ENCODE measurements at regions not wholly inside any gene's neighbourhood (a gene's known extent, or its start where the extent isn't known, plus 50 kb on each side); places are given as distances from the start of the nearest gene placed in this dataset.

- Histone ChIP-seq H3K36me3 (replicated peaks in 1 of 2; ENCODE audit: control extremely low read depth in 1 of 2, control insufficient read depth in 1 of 2, extremely low read depth in 1 of 2, insufficient read depth in 2 of 2, low read length in 1 of 2) (no peaks in the 10 kb centered on the region), H3K27ac (ENCODE audit: low read length in 2 of 2) (no peak overlapping the region), H3K4me1 (ENCODE audit: control insufficient read depth in 2 of 2, insufficient read depth in 2 of 2, low read length in 2 of 2) (no peaks in the 10 kb centered on the region), H3K4me3 (ENCODE audit: control extremely low read depth in 1 of 5, extremely low read depth in 1 of 5, insufficient read depth in 1 of 5, low read depth in 2 of 5, low read length in 4 of 5) (no peak overlapping the region), H3K9ac (ENCODE audit: low read length) (no peak overlapping the region), H4K20me1 (ENCODE audit: control insufficient read depth, insufficient read depth, low read length, poor library complexity, severe bottlenecking) (no peaks in the 10 kb centered on the region), H3K4me2 (replicated peaks; ENCODE audit: low read depth, low read length, poor library complexity, severe bottlenecking) (no peak overlapping the region), H3K9me3 (ENCODE audit: control extremely low read depth in 1 of 3, control insufficient read depth in 2 of 3, insufficient read depth in 1 of 3, low read length in 2 of 3) (no peaks in the 10 kb centered on the region), H3K27me3 (replicated peaks in 1 of 4; ENCODE audit: control extremely low read depth in 1 of 4, control insufficient read depth in 3 of 4, insufficient read depth in 4 of 4, low read length in 3 of 4) (no peaks in the 10 kb centered on the region), H2AFZ (ENCODE audit: insufficient read depth, low read depth, low read length, poor library complexity, severe bottlenecking) (no peak overlapping the region), H3K79me2 (ENCODE audit: control insufficient read depth, insufficient read depth, low read length) (no peaks in the 10 kb centered on the region)
- DNase-seq: no peak
- ATAC-seq (ENCODE audit: low read depth): no peak
- no peak overlapping the region for H3K4me3 Mint-ChIP-seq
- intact Hi-C loops (cut with micrococcal nuclease): no loop called here
- ChIA-PET CTCF (no interaction called here), POLR2A (no interaction called here)
- no CpG with 5 or more reads among the region's 2 CpGs for WGBS (ENCODE audit: insufficient coverage)
- no peaks in the 10 kb centered on the region for H3K27me3 Mint-ChIP-seq
- no peaks in the 10 kb centered on the region for H3K9me3 Mint-ChIP-seq (ENCODE audit: insufficient read depth)
- H3K27ac Mint-ChIP-seq: no peak overlapping the region
- no peaks in the 10 kb centered on the region for H3K4me1 Mint-ChIP-seq
- TF ChIP-seq EZH2 (IDR thresholded peaks at IDR 0.05; ENCODE audit: borderline replicate concordance, insufficient read depth, low read depth, low read length, poor library complexity, severe bottlenecking) (no peak), CTCF (IDR thresholded peaks at IDR 0.05) (no peak)
These were observed 652.7 kb downstream of the ANKRD7 start for GRCh38 chr7:118877187-118877586.

- Mint-ChIP-seq H3K27ac (no peak overlapping the region), H3K4me1 (no peaks in the 10 kb centered on the region), H3K9me3 (ENCODE audit: insufficient read depth) (no peaks in the 10 kb centered on the region), H3K27me3 (no peaks in the 10 kb centered on the region), H3K4me3 (no peak overlapping the region)
- H3K4me2 ChIP-seq (replicated peaks; ENCODE audit: low read depth, low read length, poor library complexity, severe bottlenecking): no peak overlapping the region
- POLR2A ChIA-PET: no interaction called here
- H3K27ac ChIP-seq (ENCODE audit: low read length in 2 of 2): no peak overlapping the region
- no peaks in the 10 kb centered on the region for H4K20me1 ChIP-seq (ENCODE audit: control insufficient read depth, insufficient read depth, low read length, poor library complexity, severe bottlenecking)
- ATAC-seq (ENCODE audit: low read depth) (no peak), DNase-seq (no peak)
- TF ChIP-seq EZH2 (IDR thresholded peaks at IDR 0.05; ENCODE audit: borderline replicate concordance, insufficient read depth, low read depth, low read length, poor library complexity, severe bottlenecking) (no peak), CTCF (IDR thresholded peaks at IDR 0.05) (no peak)
- no peak overlapping the region for H2AFZ ChIP-seq (ENCODE audit: insufficient read depth, low read depth, low read length, poor library complexity, severe bottlenecking)
- no peaks in the 10 kb centered on the region for H3K36me3 ChIP-seq (replicated peaks in 1 of 2; ENCODE audit: control extremely low read depth in 1 of 2, control insufficient read depth in 1 of 2, extremely low read depth in 1 of 2, insufficient read depth in 2 of 2, low read length in 1 of 2)
- CTCF ChIA-PET: no interaction called here
- H3K9me3 ChIP-seq (ENCODE audit: control extremely low read depth in 1 of 3, control insufficient read depth in 2 of 3, insufficient read depth in 1 of 3, low read length in 2 of 3): peaks cover 0 to 3% (median 0%) of the 10 kb centered on the region in 3 donors
- no peak overlapping the region for H3K9ac ChIP-seq (ENCODE audit: low read length)
- H3K4me3 ChIP-seq (ENCODE audit: control extremely low read depth in 1 of 5, extremely low read depth in 1 of 5, insufficient read depth in 1 of 5, low read depth in 2 of 5, low read length in 4 of 5): no peak overlapping the region
- no peaks in the 10 kb centered on the region for H3K4me1 ChIP-seq (ENCODE audit: control insufficient read depth in 2 of 2, insufficient read depth in 2 of 2, low read length in 2 of 2)
- H3K27me3 ChIP-seq (replicated peaks in 1 of 4; ENCODE audit: control extremely low read depth in 1 of 4, control insufficient read depth in 3 of 4, insufficient read depth in 4 of 4, low read length in 3 of 4): no peaks in the 10 kb centered on the region
- intact Hi-C loops (cut with micrococcal nuclease): no loop called here
- H3K79me2 ChIP-seq (ENCODE audit: control insufficient read depth, insufficient read depth, low read length): no peaks in the 10 kb centered on the region
These were observed 653.8 kb downstream of the ANKRD7 start for GRCh38 chr7:118878336-118878735.
